ENCODE measurements at regions not wholly inside any gene's neighbourhood (a gene's known extent, or its start where the extent isn't known, plus 50 kb on each side); places are given as distances from the start of the nearest gene placed in this dataset.

DNA sequence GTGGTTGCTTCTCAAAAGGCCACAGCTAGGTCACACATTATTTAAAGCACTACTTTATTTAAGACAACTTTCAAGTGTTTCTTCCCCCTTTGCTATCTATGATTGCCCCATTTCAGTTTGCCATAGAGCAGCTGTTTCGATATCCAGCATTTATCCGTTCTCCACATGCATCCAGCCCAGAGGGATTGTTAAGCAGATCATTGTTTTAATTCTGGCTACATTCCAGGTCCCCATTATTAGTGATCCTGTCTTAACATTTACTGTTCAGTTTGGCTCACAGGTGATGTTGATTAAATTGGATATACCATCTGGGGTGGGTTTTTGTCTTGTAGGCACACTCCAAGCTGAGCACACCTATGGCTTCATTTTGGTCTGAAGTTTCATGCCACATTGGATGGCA is 638.7 kb downstream of the ZEB2 start:
- no peak for ATAC-seq (ENCODE audit: low FRiP score in 2 of 2)
- WGBS, 2 donors: 69 to 72% methylated on average over 2 of the region's 2 CpGs

GRCh38 chr2:143877876-143878530 is 641.9 kb downstream of the ZEB2 start:
- no peak for ATAC-seq (ENCODE audit: low FRiP score in 2 of 2)
- no peaks in the 10 kb centered on the region for H3K9me3 ChIP-seq
- no peak overlapping the region for H3K27ac ChIP-seq
- no peak for DNase-seq
- 70 to 89% methylated on average over 1 of the region's 1 CpG for WGBS, 2 donors
- no peak overlapping the region for H3K4me3 ChIP-seq
- no peaks in the 10 kb centered on the region for H3K4me1 ChIP-seq
- no peaks in the 10 kb centered on the region for H3K36me3 ChIP-seq
- no peaks in the 10 kb centered on the region for H3K27me3 ChIP-seq
- TF ChIP-seq CTCF (IDR thresholded peaks at IDR 0.05) (no peak), POLR2AphosphoS5 (IDR thresholded peaks at IDR 0.05) (no peak), POLR2A (IDR thresholded peaks at IDR 0.05) (no peak), EP300 (IDR thresholded peaks at IDR 0.05) (no peak)

More for the DNA sequence above, 638.7 kb downstream of the ZEB2 start:
- TF ChIP-seq CTCF (IDR thresholded peaks at IDR 0.05): no peak
- TF ChIP-seq POLR2AphosphoS5 (IDR thresholded peaks at IDR 0.05): no peak
- no peak for TF ChIP-seq EP300 (IDR thresholded peaks at IDR 0.05)
- TF ChIP-seq POLR2A (IDR thresholded peaks at IDR 0.05): no peak
- Histone ChIP-seq H3K9me3 (no peaks in the 10 kb centered on the region), H3K27ac (no peak overlapping the region), H3K4me1 (no peaks in the 10 kb centered on the region), H3K4me3 (no peak overlapping the region), H3K36me3 (no peaks in the 10 kb centered on the region), H3K27me3 (no peaks in the 10 kb centered on the region)
- no peak for DNase-seq

GRCh38 chr2:143877056-143877455 is 642.9 kb downstream of the ZEB2 start:
- no peak for ATAC-seq (ENCODE audit: low FRiP score in 2 of 2)
- DNase-seq: no peak
- WGBS, 2 donors: 81% methylated on average over 11 of the region's 11 CpGs

DNA sequence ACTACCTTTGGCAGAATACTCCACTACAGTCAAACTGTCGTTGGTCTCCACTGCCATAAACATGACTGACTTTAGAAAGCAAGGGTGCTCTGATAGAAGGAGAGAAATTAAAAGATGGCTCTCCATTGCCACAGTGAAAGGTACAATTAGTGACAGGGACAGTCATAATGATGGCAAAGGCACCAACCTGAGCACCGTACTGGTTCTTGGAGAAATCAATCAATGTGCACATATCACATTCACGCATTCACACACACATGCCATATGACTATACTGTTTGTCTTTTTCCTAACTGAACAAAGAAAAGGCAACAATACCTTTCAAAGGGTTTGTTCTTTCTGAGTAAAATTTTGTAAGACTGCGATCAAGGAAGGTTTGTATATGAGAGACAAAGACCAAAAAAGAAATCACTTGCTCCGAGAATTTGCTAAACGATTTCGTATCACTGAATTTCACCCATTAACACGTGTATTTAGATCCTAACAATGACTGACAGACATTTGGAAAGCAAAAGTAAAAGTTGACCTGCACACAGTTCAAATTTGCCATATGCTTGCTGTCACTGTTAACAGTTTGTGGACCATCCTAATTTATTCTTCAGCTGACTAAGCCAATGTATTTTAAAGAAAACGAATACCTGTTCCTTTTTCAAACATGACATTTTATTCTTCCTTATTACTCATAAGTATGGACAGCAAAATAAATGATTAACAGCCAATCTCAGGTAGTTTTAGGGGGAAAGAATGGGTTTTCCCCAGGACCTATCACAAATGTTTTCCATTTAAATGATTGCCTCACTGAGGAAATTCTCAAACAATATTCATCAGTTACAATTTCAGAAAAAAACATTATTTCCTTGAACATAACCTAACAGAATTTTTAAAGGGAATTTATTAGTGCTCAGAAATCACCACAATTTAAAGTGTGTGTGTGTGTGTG is 644.4 kb downstream of the ZEB2 start:
- no peak overlapping the region for H3K27ac ChIP-seq
- H3K4me1 ChIP-seq: no peaks in the 10 kb centered on the region
- no peak for TF ChIP-seq EP300 (IDR thresholded peaks at IDR 0.05)
- TF ChIP-seq POLR2AphosphoS5 (IDR thresholded peaks at IDR 0.05): no peak
- no peak for TF ChIP-seq CTCF (IDR thresholded peaks at IDR 0.05)
- no peak for TF ChIP-seq POLR2A (IDR thresholded peaks at IDR 0.05)
- 75% methylated on average over 9 of the region's 9 CpGs for WGBS, 2 donors
- no peak overlapping the region for H3K4me3 ChIP-seq
- DNase-seq (no peak), ATAC-seq (ENCODE audit: low FRiP score in 2 of 2) (no peak)
- H3K27me3 ChIP-seq: no peaks in the 10 kb centered on the region
- H3K36me3 ChIP-seq: no peaks in the 10 kb centered on the region
- peaks cover 3 to 8% (median 3%) of the 10 kb centered on the region in 4 donors for H3K9me3 ChIP-seq

More at GRCh38 chr2:143877056-143877455, 642.9 kb downstream of the ZEB2 start:
- no peak overlapping the region for H3K4me3 ChIP-seq
- no peaks in the 10 kb centered on the region for H3K4me1 ChIP-seq
- no peak overlapping the region for H3K27ac ChIP-seq
- no peaks in the 10 kb centered on the region for H3K9me3 ChIP-seq
- H3K27me3 ChIP-seq: no peaks in the 10 kb centered on the region
- TF ChIP-seq CTCF (IDR thresholded peaks at IDR 0.05) (no peak), EP300 (IDR thresholded peaks at IDR 0.05) (no peak), POLR2A (IDR thresholded peaks at IDR 0.05) (no peak), POLR2AphosphoS5 (IDR thresholded peaks at IDR 0.05) (no peak)
- H3K36me3 ChIP-seq: no peaks in the 10 kb centered on the region

Measured in upper lobe of left lung (tissue), 6 donors.